Left lung (tissue), 4 donors: ENCODE measurements at regions not wholly inside any gene's neighbourhood (a gene's known extent, or its start where the extent isn't known, plus 50 kb on each side); places are given as distances from the start of the nearest gene placed in this dataset.

Source experiments
- ATAC-seq: fragments of 200-7000 bp; cut with Tn5 transposase; one replicate; pipeline ENCODE4 v1.9.1; 2020; ENCODE audit warnings: moderate library complexity
- DNase-seq, 4 donors: peaks; one replicate each; pipeline ENCODE4 v3.0.0-alpha.2; 2013 to 2020
- H3K27ac ChIP-seq, 2 donors: fragments of 200-600 bp; sonication (generic) in 1 of 2; one replicate each; pipeline versions ENCODE4 v1.5.0 to v1.8.0; 2020 to 2021
- H3K27me3 ChIP-seq, 2 donors: fragments of 200-600 bp; sonication (generic) in 1 of 2; one replicate each; pipeline versions ENCODE4 v1.5.0 to v1.8.0; 2020 to 2021
- H3K36me3 ChIP-seq, 2 donors: fragments of 200-600 bp; sonication (generic) in 1 of 2; one replicate each; pipeline versions ENCODE4 v1.5.0 to v1.8.0; 2020 to 2021
- H3K4me1 ChIP-seq, 2 donors: fragments of 200-600 bp; one replicate each; pipeline ENCODE4 v1.8.0; 2021
- H3K4me3 ChIP-seq, 2 donors: fragments of 200-600 bp; sonication (generic) in 1 of 2; one replicate each; pipeline versions ENCODE4 v1.5.0 to v1.8.0; 2020 to 2021; ENCODE audit warnings: mild to moderate bottlenecking in 1 of 2
- H3K9me3 ChIP-seq, 2 donors: fragments of 200-600 bp; sonication (generic) in 1 of 2; one replicate each; pipeline versions ENCODE4 v1.5.0 to v1.8.0; 2020 to 2021
- intact Hi-C, 2 donors: fragments of 100-400 bp; cut with DNase I; formaldehyde crosslinking; loops; one replicate each; pipeline versions ENCODE4 v1.11.2 to v1.14.2; 2022
- TF ChIP-seq, protein P1 (sequence below), 2 donors: fragments of 200-600 bp; sonication (generic) in 1 of 2; IDR thresholded peaks; one replicate each; pipeline versions ENCODE4 v1.5.0 to v1.8.0; 2021; ENCODE audit warnings: antibody characterized with exemption in 2 of 2
- donor health status: DM: no; HTN: yes; CAD: no.
- donor health status: DM: no; HTN: no; CAD: no.

DNA sequence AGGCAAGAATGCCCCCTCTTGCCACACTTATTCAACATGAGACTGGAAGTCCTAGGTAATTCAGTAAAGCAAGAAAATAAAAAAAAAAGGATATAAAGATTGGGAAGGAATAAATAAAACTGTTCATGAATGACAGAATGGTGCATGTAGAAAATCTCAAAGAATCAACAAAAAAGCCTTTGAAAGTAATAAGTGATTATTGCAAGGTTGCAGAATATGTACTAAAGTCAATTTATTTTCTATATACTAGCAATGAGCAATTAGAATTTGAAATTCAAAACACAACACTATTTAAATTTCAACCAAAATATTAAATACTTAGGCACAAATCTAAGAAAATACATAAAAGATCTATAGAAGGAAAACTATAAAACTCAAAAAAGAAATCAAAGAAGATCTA, 58.6 kb downstream of the MAGEA10 start:
- Histone ChIP-seq H3K9me3 (no peaks in the 10 kb centered on the region), H3K4me3 (no peak overlapping the region), H3K27me3 (no peaks in the 10 kb centered on the region), H3K36me3 (no peaks in the 10 kb centered on the region), H3K4me1 (no peaks in the 10 kb centered on the region), H3K27ac (no peak overlapping the region)
- DNase-seq, result no peak
- intact Hi-C loops, result no loop called here
- TF ChIP-seq, protein P1, sequence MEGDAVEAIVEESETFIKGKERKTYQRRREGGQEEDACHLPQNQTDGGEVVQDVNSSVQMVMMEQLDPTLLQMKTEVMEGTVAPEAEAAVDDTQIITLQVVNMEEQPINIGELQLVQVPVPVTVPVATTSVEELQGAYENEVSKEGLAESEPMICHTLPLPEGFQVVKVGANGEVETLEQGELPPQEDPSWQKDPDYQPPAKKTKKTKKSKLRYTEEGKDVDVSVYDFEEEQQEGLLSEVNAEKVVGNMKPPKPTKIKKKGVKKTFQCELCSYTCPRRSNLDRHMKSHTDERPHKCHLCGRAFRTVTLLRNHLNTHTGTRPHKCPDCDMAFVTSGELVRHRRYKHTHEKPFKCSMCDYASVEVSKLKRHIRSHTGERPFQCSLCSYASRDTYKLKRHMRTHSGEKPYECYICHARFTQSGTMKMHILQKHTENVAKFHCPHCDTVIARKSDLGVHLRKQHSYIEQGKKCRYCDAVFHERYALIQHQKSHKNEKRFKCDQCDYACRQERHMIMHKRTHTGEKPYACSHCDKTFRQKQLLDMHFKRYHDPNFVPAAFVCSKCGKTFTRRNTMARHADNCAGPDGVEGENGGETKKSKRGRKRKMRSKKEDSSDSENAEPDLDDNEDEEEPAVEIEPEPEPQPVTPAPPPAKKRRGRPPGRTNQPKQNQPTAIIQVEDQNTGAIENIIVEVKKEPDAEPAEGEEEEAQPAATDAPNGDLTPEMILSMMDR (IDR thresholded peaks at IDR 0.05), result no peak
- ATAC-seq, result no peak

DNA sequence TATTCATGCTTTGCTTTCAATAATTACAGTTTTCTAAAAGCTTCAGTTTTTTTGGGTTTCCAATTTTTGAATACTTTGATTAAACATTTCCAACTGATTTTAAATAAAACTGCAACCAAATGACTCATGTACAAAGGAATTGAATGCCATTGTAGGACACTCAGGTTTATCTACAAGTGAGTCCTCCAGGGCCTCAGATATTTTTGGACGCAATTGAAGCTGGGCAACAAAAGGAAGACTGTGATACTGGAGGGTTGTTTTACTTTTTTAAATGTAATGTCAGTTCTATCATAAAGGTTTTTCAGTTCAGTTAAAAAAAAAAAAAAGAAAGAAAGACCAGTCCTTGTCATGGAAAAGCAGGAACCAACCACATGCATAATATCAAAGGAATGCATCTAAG, 64.2 kb downstream of the MAGEA10 start:
- TF ChIP-seq, protein P1 (IDR thresholded peaks at IDR 0.05), result no peak
- H3K36me3 ChIP-seq, result no peaks in the 10 kb centered on the region
- DNase-seq (no peak), ATAC-seq (no peak)
- H3K4me1 ChIP-seq, result no peaks in the 10 kb centered on the region
- no peaks in the 10 kb centered on the region for H3K27me3 ChIP-seq
- no peak overlapping the region for H3K4me3 ChIP-seq
- no peak overlapping the region for H3K27ac ChIP-seq
- H3K9me3 ChIP-seq, result no peaks in the 10 kb centered on the region
- intact Hi-C loops, result no loop called here

DNA sequence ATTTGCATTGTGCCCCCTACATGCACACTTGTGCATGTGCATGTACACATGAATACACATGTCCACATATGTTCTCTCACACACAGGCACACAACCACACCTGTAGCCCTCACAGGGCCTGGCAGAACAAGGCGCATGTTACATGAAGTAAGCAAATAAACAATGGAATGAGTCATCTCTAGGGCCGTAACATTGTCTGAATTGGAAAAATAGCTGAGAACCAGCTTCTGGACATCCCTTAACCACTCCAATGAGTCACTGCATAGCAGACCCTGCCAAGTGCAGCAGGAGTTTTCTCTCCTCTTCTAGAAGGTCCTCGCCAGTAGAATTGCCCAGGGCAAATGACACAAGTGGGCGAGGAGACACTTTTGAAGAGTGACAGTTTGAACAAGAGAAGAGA, 66.1 kb downstream of the MAGEA10 start:
- ATAC-seq (peak; percentile 56), DNase-seq (peak in 1 of 4 donors; percentile 29)
- intact Hi-C loops, result no loop called here
- Histone ChIP-seq H3K27me3 (no peaks in the 10 kb centered on the region), H3K9me3 (no peaks in the 10 kb centered on the region), H3K4me1 (no peaks in the 10 kb centered on the region), H3K36me3 (no peaks in the 10 kb centered on the region), H3K4me3 (no peak overlapping the region), H3K27ac (no peak overlapping the region)
- TF ChIP-seq, protein P1 (IDR thresholded peaks at IDR 0.05), result no peak

DNA sequence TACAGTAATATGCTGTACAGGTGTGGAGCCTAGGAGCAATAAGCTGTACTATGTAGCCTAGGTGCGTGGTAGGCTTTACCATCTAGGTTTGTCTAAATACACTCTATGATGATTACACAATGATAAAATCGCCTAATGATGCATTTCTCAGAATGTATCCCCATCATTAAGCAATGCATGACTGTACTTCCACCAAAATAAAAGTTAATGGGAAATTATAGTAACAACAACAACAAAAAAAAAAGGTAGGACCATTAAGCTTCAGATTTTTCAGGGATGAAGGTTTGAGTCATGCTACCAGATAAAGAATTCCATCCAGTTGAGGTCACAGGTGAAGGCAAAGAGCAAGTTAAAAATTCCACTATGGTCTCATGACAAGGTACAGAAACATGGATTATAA, 68.2 kb downstream of the MAGEA10 start:
- TF ChIP-seq, protein P1 (IDR thresholded peaks at IDR 0.05), result no peak
- ATAC-seq (no peak), DNase-seq (no peak)
- H3K27me3 ChIP-seq, result no peaks in the 10 kb centered on the region
- no peaks in the 10 kb centered on the region for H3K9me3 ChIP-seq
- H3K4me3 ChIP-seq, result no peak overlapping the region
- no peak overlapping the region for H3K27ac ChIP-seq
- H3K36me3 ChIP-seq, result no peaks in the 10 kb centered on the region
- intact Hi-C loops, result no loop called here
- no peaks in the 10 kb centered on the region for H3K4me1 ChIP-seq

DNA sequence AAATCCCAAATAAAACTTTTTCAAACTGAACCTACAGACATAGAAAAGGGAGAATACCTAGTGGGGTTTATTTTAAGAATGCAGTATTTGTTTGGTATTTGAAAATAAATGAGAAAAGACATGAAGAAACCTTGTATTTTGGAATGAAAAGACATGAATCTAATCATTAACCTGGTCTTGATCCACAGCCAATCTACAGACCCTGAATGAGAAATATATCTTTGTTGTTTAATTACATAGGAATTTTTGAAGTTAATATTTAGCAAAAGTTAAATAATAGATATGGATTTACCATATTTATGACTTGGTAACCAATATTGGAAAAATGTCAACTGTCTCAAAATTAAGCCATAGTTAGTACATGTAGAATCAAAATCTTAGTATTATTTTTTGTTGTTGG, 76.8 kb downstream of the MAGEA10 start:
- no peaks in the 10 kb centered on the region for H3K9me3 ChIP-seq
- no peaks in the 10 kb centered on the region for H3K4me1 ChIP-seq
- no peaks in the 10 kb centered on the region for H3K36me3 ChIP-seq
- intact Hi-C loops, result no loop called here
- TF ChIP-seq, protein P1 (IDR thresholded peaks at IDR 0.05), result no peak
- no peak overlapping the region for H3K27ac ChIP-seq
- ATAC-seq (no peak), DNase-seq (no peak)
- no peaks in the 10 kb centered on the region for H3K27me3 ChIP-seq
- H3K4me3 ChIP-seq, result no peak overlapping the region
